ENCODE measurements at regions not wholly inside any gene's neighbourhood (a gene's known extent, or its start where the extent isn't known, plus 50 kb on each side); places are given as distances from the start of the nearest gene placed in this dataset.

DNA sequence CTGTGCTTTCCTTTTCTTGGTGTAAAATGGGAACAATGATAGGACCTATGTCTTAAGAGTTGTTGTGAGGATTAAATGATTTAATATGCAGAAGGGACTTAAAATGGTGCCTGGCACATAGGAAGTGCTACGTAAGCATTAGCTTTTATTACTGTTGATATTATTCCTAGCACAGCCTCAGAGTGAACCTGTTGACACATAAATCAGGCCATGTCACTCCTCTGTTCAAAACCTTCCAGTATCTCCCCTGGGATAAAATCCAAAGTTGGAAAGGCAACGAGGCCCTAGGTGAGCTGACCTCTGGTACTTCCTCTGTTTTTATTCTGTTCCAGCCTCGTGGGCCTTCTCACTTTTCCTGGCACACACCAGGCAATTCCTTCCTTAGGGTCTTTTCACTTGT lies 108.8 kb upstream of the CADM1 start:
- TF ChIP-seq, protein P1, sequence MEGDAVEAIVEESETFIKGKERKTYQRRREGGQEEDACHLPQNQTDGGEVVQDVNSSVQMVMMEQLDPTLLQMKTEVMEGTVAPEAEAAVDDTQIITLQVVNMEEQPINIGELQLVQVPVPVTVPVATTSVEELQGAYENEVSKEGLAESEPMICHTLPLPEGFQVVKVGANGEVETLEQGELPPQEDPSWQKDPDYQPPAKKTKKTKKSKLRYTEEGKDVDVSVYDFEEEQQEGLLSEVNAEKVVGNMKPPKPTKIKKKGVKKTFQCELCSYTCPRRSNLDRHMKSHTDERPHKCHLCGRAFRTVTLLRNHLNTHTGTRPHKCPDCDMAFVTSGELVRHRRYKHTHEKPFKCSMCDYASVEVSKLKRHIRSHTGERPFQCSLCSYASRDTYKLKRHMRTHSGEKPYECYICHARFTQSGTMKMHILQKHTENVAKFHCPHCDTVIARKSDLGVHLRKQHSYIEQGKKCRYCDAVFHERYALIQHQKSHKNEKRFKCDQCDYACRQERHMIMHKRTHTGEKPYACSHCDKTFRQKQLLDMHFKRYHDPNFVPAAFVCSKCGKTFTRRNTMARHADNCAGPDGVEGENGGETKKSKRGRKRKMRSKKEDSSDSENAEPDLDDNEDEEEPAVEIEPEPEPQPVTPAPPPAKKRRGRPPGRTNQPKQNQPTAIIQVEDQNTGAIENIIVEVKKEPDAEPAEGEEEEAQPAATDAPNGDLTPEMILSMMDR (IDR thresholded peaks at IDR 0.05) = no peak
- TF ChIP-seq POLR2A (IDR thresholded peaks at IDR 0.05) = no peak
